GM12878 (cell line): ENCODE measurements at regions not wholly inside any gene's neighbourhood (a gene's known extent, or its start where the extent isn't known, plus 50 kb on each side); places are given as distances from the start of the nearest gene placed in this dataset.

Experiments
- ATAC-seq: fragments of 200-7000 bp; cut with Tn5 transposase; 3 replicates; pipeline ENCODE4 v1.9.1; 2020; ENCODE audit warnings: mild to moderate bottlenecking, moderate library complexity
- BruUV-seq: library from RNA; stranded (reverse); fragments of 400-500 nt; replicated peaks from 2 replicates; lab custom pipeline; 2021; lab: Mats Ljungman, UMichigan
- CTCF ChIA-PET: fragments of 300-600 bp; sonication (Branson Sonifier 250); formaldehyde crosslinking; extraction: SDS; loops from one replicate; lab custom pipeline; 2021; ENCODE audit warnings: inconsistent platforms; lab: Yijun Ruan, JAX
- POLR2A ChIA-PET: fragments of 350-600 bp; formaldehyde crosslinking; extraction: SDS; loops from one replicate; lab custom pipeline; 2021; ENCODE audit warnings: inconsistent platforms; lab: Charles Lee
- RAD21 ChIA-PET: fragments of 300-600 bp; sonication (Branson Sonifier 250); formaldehyde crosslinking; loops from one replicate; lab custom pipeline; 2023; ENCODE audit warnings: antibody characterized with exemption; ENCODE audit not compliant: unreplicated experiment; lab: Charles Lee
- SMC1A ChIA-PET: fragments of 300-600 bp; sonication (Branson Sonifier 250); formaldehyde crosslinking; loops from one replicate; lab custom pipeline; 2023; ENCODE audit not compliant: unreplicated experiment, uncharacterized antibody; lab: Charles Lee
- DNase-seq: peaks from one replicate; pipeline ENCODE4 v3.0.0-alpha.2; 2011; ENCODE audit warnings: low read depth, low spot score
- FAIRE-seq: peaks from 3 replicates; lab custom pipeline; 2011; peaks lifted over from hg19 to GRCh38; lab: Jason Lieb, UNC
- H2AFZ ChIP-seq: 2 replicates; pipeline ENCODE4 v1.6.0; 2011; ENCODE audit warnings: low read depth, low read length, control low read depth; ENCODE audit not compliant: control insufficient read depth
- H3K27ac ChIP-seq: 2 replicates; pipeline ENCODE4 v1.5.1; 2011; ENCODE audit warnings: control low read depth; ENCODE audit not compliant: control insufficient read depth, insufficient read depth
- H3K27me3 ChIP-seq, 2 experiments: replicated peaks in 1 of 2; 2 replicates each; pipeline versions ENCODE4 v1.6.0 to v1.6.1; 2011; ENCODE audit warnings: low read length in 1 of 2; ENCODE audit not compliant: control insufficient read depth in 2 of 2, insufficient read depth in 2 of 2
- H3K36me3 ChIP-seq, 2 experiments: 2 replicates each; pipeline ENCODE4 v1.5.1; 2011; ENCODE audit warnings: low read length in 1 of 2; ENCODE audit not compliant: control insufficient read depth in 2 of 2, insufficient read depth in 2 of 2
- H3K4me1 ChIP-seq: 2 replicates; pipeline ENCODE4 v1.6.1; 2011; ENCODE audit warnings: mild to moderate bottlenecking, low read length, moderate library complexity, mixed read lengths; ENCODE audit not compliant: control insufficient read depth, insufficient read depth
- H3K4me2 ChIP-seq: 2 replicates; pipeline ENCODE4 v1.6.0; 2011; ENCODE audit warnings: control low read depth; ENCODE audit not compliant: control insufficient read depth, insufficient read depth
- H3K4me3 ChIP-seq: fragments of 200-600 bp; sonication (generic); 2 replicates; pipeline ENCODE4 v1.5.1; 2016
- H3K79me2 ChIP-seq: 2 replicates; pipeline ENCODE4 v1.6.0; 2011; ENCODE audit warnings: low read length; ENCODE audit not compliant: control insufficient read depth, insufficient read depth
- H3K9ac ChIP-seq: 2 replicates; pipeline ENCODE4 v1.8.0; 2011; ENCODE audit warnings: low read length, control low read depth, mixed read lengths; ENCODE audit not compliant: control insufficient read depth, insufficient read depth
- H3K9me3 ChIP-seq: replicated peaks from 3 replicates; pipeline ENCODE4 v1.5.1; 2011; ENCODE audit warnings: mild to moderate bottlenecking, low read length; ENCODE audit not compliant: control insufficient read depth, insufficient read depth
- H4K20me1 ChIP-seq: 2 replicates; pipeline ENCODE4 v1.6.0; 2011; ENCODE audit not compliant: control insufficient read depth, insufficient read depth
- BACH1 ChIP-seq: fragments of 450-650 bp; IDR thresholded peaks from 2 replicates; pipeline ENCODE4 v1.6.1; 2017; ENCODE audit warnings: mild to moderate bottlenecking, borderline replicate concordance
- BMI1 ChIP-seq: fragments of 450-650 bp; IDR thresholded peaks from 2 replicates; pipeline ENCODE4 v1.6.1; 2016; ENCODE audit warnings: mild to moderate bottlenecking, moderate library complexity, borderline replicate concordance
- MEF2B ChIP-seq: fragments of 450-650 bp; IDR thresholded peaks from 2 replicates; pipeline ENCODE4 v1.6.1; 2018; ENCODE audit warnings: mild to moderate bottlenecking, moderate library complexity; ENCODE audit not compliant: partially characterized antibody, poor library complexity, severe bottlenecking
- MXI1 ChIP-seq: fragments of 150-350 bp; IDR thresholded peaks from 2 replicates; pipeline ENCODE4 v1.6.1; 2011; ENCODE audit warnings: low read depth, mild to moderate bottlenecking, inconsistent platforms, low read length, improper control_type of control experiment
- NFXL1 ChIP-seq: fragments of 450-650 bp; IDR thresholded peaks from 2 replicates; pipeline ENCODE4 v1.6.1; 2017; ENCODE audit warnings: antibody characterized with exemption, mild to moderate bottlenecking, borderline replicate concordance
- RBBP5 ChIP-seq: fragments of 200-600 bp; sonication (generic); conservative IDR thresholded peaks from 2 replicates; pipeline ENCODE4 v1.6.1; 2016
- SIX5 ChIP-seq: IDR thresholded peaks from 2 replicates; pipeline ENCODE4 v1.6.1; 2011; ENCODE audit warnings: mild to moderate bottlenecking, low read depth, low read length, moderate library complexity; ENCODE audit not compliant: severe bottlenecking
- SMC3 ChIP-seq: IDR thresholded peaks from 2 replicates; pipeline ENCODE4 v1.6.1; 2011; ENCODE audit warnings: low read length, improper control_type of control experiment, borderline replicate concordance
- SPI1 ChIP-seq: IDR thresholded peaks from 2 replicates; pipeline ENCODE4 v1.6.1; 2011; ENCODE audit warnings: low read depth, mild to moderate bottlenecking, low read length, moderate library complexity, borderline replicate concordance; ENCODE audit not compliant: insufficient read depth
- SREBF1 ChIP-seq: IDR thresholded peaks from 2 replicates; pipeline ENCODE4 v1.6.1; 2012; ENCODE audit warnings: mild to moderate bottlenecking, low read length
- TARDBP ChIP-seq: IDR thresholded peaks from 2 replicates; pipeline ENCODE4 v1.6.1; 2016; ENCODE audit warnings: borderline replicate concordance
- TBL1XR1 ChIP-seq: IDR thresholded peaks from 2 replicates; pipeline ENCODE4 v1.6.1; 2012; ENCODE audit warnings: low read depth, low read length, improper control_type of control experiment
- YBX1 ChIP-seq: fragments of 450-650 bp; IDR thresholded peaks from 2 replicates; pipeline ENCODE4 v1.6.1; 2016; ENCODE audit warnings: antibody characterized with exemption
- ZBED1 ChIP-seq: IDR thresholded peaks from 2 replicates; pipeline ENCODE4 v1.6.1; 2016; ENCODE audit warnings: borderline replicate concordance
- WGBS: methylation state at CpG from one replicate; pipeline ENCODE4 v1.1.6; 2016; ENCODE audit warnings: low lambda C conversion rate; ENCODE audit not compliant: insufficient replicate concordance, insufficient coverage; ENCODE audit errors: missing lambda C conversion rate; 5-methylcytosine and 5-hydroxymethylcytosine counted together
- in situ Hi-C: fragments of 300-500 bp; cut with MboI; formaldehyde crosslinking; loops from 9 replicates; pipeline ENCODE4 v1.14.3; 2018; ENCODE audit warnings: mixed read lengths
- intact Hi-C: fragments of 100-400 bp; cut with micrococcal nuclease; formaldehyde crosslinking; loops from one replicate; pipeline ENCODE4 v1.14.2; 2022; ENCODE audit not compliant: unreplicated experiment
- TF ChIP-seq, protein P1 (sequence below): IDR thresholded peaks from 2 replicates; pipeline ENCODE4 v1.6.1; 2012; ENCODE audit warnings: low read depth, low read length, improper control_type of control experiment

DNA sequence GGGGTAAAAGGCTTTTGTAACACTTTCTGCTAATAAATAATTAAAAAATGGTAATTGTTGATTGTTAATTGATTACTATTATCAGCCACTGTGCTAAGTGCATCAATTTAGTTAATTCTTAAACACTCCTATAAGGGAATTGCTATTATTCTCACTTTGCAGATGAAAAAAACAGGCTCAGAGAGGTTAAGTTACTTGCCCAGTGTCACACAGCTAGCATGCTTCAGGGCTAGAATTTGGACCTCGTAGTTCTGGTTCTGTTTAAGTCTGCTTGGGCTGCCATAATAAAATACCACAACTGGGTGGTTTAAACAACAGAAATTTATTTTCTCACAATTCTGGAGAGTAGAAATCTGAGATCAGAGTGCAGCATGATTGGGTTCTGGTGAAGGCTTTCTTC is 164.8 kb upstream of the TBX18 start:
- no peak for TF ChIP-seq BACH1
- no peak for TF ChIP-seq SREBF1
- TF ChIP-seq RBBP5 = no peak
- TF ChIP-seq, protein P1, sequence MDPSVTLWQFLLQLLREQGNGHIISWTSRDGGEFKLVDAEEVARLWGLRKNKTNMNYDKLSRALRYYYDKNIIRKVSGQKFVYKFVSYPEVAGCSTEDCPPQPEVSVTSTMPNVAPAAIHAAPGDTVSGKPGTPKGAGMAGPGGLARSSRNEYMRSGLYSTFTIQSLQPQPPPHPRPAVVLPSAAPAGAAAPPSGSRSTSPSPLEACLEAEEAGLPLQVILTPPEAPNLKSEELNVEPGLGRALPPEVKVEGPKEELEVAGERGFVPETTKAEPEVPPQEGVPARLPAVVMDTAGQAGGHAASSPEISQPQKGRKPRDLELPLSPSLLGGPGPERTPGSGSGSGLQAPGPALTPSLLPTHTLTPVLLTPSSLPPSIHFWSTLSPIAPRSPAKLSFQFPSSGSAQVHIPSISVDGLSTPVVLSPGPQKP = no peak
- TF ChIP-seq TBL1XR1 = no peak
- no peak for TF ChIP-seq NFXL1
- no peak for TF ChIP-seq MEF2B
- no peak for TF ChIP-seq ZBED1
- no peak for TF ChIP-seq SPI1
- no peak for TF ChIP-seq SMC3
- TF ChIP-seq TARDBP = no peak
- no peak for TF ChIP-seq BMI1
- TF ChIP-seq YBX1 = no peak
- no peak for TF ChIP-seq MXI1
- TF ChIP-seq SIX5 = no peak
- RAD21 ChIA-PET = no interaction called here
- FAIRE-seq (no peak), DNase-seq (no peak), ATAC-seq (no peak)
- Histone ChIP-seq H3K9ac (no peak overlapping the region), H3K27ac (no peak overlapping the region), H3K79me2 (no peaks in the 10 kb centered on the region), H3K4me1 (no peaks in the 10 kb centered on the region), H2AFZ (no peak overlapping the region), H4K20me1 (no peaks in the 10 kb centered on the region), H3K36me3 (no peaks in the 10 kb centered on the region), H3K4me2 (no peak overlapping the region), H3K27me3 (no peaks in the 10 kb centered on the region), H3K4me3 (no peak overlapping the region), H3K9me3 (no peaks in the 10 kb centered on the region)
- SMC1A ChIA-PET = interaction anchor here (1.1 kb wide), 1 partner anchor 507 kb away, joined by 3 read pairs; no protein-coding TSS in a partner anchor
- BruUV-seq = no TSS peak
- intact Hi-C loops (no loop called here), in situ Hi-C loops (no loop called here)
- POLR2A ChIA-PET = no interaction called here
- CTCF ChIA-PET = no interaction called here
- 0% methylated on average over 1 of the region's 1 CpG for WGBS
